ENCODE measurements at regions not wholly inside any gene's neighbourhood (a gene's known extent, or its start where the extent isn't known, plus 50 kb on each side); places are given as distances from the start of the nearest gene placed in this dataset.
"Not testable (repeated sequence)": the region's sequence is repeated elsewhere in the genome, so short reads cannot be mapped to it uniquely, and the experiment has no call there.

GRCh38 chr2:39865751-39866150 is 86.7 kb upstream of the THUMPD2 start:
- Histone ChIP-seq H3K27me3 (replicated peaks in 1 of 4; ENCODE audit: control extremely low read depth in 1 of 4, control insufficient read depth in 3 of 4, insufficient read depth in 4 of 4, low read length in 3 of 4) (peaks cover 0 to 2% (median 0%) of the 10 kb centered on the region in 4 experiments), H3K4me1 (ENCODE audit: control insufficient read depth in 2 of 2, insufficient read depth in 2 of 2, low read length in 2 of 2) (no peaks in the 10 kb centered on the region), H2AFZ (ENCODE audit: insufficient read depth, low read depth, low read length, poor library complexity, severe bottlenecking) (no peak overlapping the region), H3K79me2 (ENCODE audit: control insufficient read depth, insufficient read depth, low read length) (no peaks in the 10 kb centered on the region), H4K20me1 (ENCODE audit: control insufficient read depth, insufficient read depth, low read length, poor library complexity, severe bottlenecking) (no peaks in the 10 kb centered on the region), H3K4me2 (replicated peaks; ENCODE audit: low read depth, low read length, poor library complexity, severe bottlenecking) (no peak overlapping the region), H3K9ac (ENCODE audit: low read length) (no peak overlapping the region), H3K36me3 (replicated peaks in 1 of 2; ENCODE audit: control extremely low read depth in 1 of 2, control insufficient read depth in 1 of 2, extremely low read depth in 1 of 2, insufficient read depth in 2 of 2, low read length in 1 of 2) (no peaks in the 10 kb centered on the region), H3K27ac (ENCODE audit: low read length in 2 of 2) (no peak overlapping the region), H3K9me3 (ENCODE audit: control extremely low read depth in 1 of 3, control insufficient read depth in 2 of 3, insufficient read depth in 1 of 3, low read length in 2 of 3) (peaks cover 0 to 7% (median 0%) of the 10 kb centered on the region in 3 donors), H3K4me3 (ENCODE audit: control extremely low read depth in 1 of 5, extremely low read depth in 1 of 5, insufficient read depth in 1 of 5, low read depth in 2 of 5, low read length in 4 of 5) (no peak overlapping the region)
- H3K4me1 Mint-ChIP-seq, result no peaks in the 10 kb centered on the region
- TF ChIP-seq EZH2 (IDR thresholded peaks at IDR 0.05; ENCODE audit: borderline replicate concordance, insufficient read depth, low read depth, low read length, poor library complexity, severe bottlenecking) (no peak), CTCF (IDR thresholded peaks at IDR 0.05) (no peak)
- DNase-seq, result no peak
- H3K27me3 Mint-ChIP-seq, result peaks cover 3% of the 10 kb centered on the region
- intact Hi-C loops (cut with micrococcal nuclease), result no loop called here
- ChIA-PET CTCF (interaction anchor here (0.6 to 0.9 kb wide), 2 partner anchors 10 to 444 kb away, joined by 3 read pairs; no protein-coding TSS in a partner anchor), POLR2A (no interaction called here)
- H3K9me3 Mint-ChIP-seq (ENCODE audit: insufficient read depth), result peaks cover 5% of the 10 kb centered on the region
- no peak overlapping the region for H3K4me3 Mint-ChIP-seq
- WGBS (ENCODE audit: insufficient coverage), result 20% methylated on average over 2 of the region's 3 CpGs
- no peak for ATAC-seq (ENCODE audit: low read depth)
- H3K27ac Mint-ChIP-seq, result no peak overlapping the region

GRCh38 chr2:39863672-39864071 is 84.6 kb upstream of the THUMPD2 start:
- no CpG with 5 or more reads among the region's 1 CpG for WGBS (ENCODE audit: insufficient coverage)
- intact Hi-C loops (cut with micrococcal nuclease), result not testable (repeated sequence)

More at GRCh38 chr2:39863672-39864071, 84.6 kb upstream of the THUMPD2 start:
- H4K20me1 ChIP-seq (ENCODE audit: control insufficient read depth, insufficient read depth, low read length, poor library complexity, severe bottlenecking); H3K79me2 ChIP-seq (ENCODE audit: control insufficient read depth, insufficient read depth, low read length); H3K4me3 ChIP-seq (ENCODE audit: control extremely low read depth in 1 of 5, extremely low read depth in 1 of 5, insufficient read depth in 1 of 5, low read depth in 2 of 5, low read length in 4 of 5); H3K27me3 ChIP-seq (replicated peaks in 1 of 4; ENCODE audit: control extremely low read depth in 1 of 4, control insufficient read depth in 3 of 4, insufficient read depth in 4 of 4, low read length in 3 of 4); POLR2A ChIA-PET; H3K9me3 Mint-ChIP-seq (ENCODE audit: insufficient read depth); CTCF ChIA-PET; H3K4me3 Mint-ChIP-seq; H3K9me3 ChIP-seq (ENCODE audit: control extremely low read depth in 1 of 3, control insufficient read depth in 2 of 3, insufficient read depth in 1 of 3, low read length in 2 of 3); H3K36me3 ChIP-seq (replicated peaks in 1 of 2; ENCODE audit: control extremely low read depth in 1 of 2, control insufficient read depth in 1 of 2, extremely low read depth in 1 of 2, insufficient read depth in 2 of 2, low read length in 1 of 2); H3K9ac ChIP-seq (ENCODE audit: low read length); H3K27me3 Mint-ChIP-seq; H3K4me1 Mint-ChIP-seq; H3K4me1 ChIP-seq (ENCODE audit: control insufficient read depth in 2 of 2, insufficient read depth in 2 of 2, low read length in 2 of 2); H2AFZ ChIP-seq (ENCODE audit: insufficient read depth, low read depth, low read length, poor library complexity, severe bottlenecking); H3K27ac Mint-ChIP-seq; ATAC-seq (ENCODE audit: low read depth); H3K27ac ChIP-seq (ENCODE audit: low read length in 2 of 2); DNase-seq; H3K4me2 ChIP-seq (replicated peaks; ENCODE audit: low read depth, low read length, poor library complexity, severe bottlenecking): not testable (repeated sequence)

Measured in B cell (primary cell).